Esophagus (tissue), 2 donors: ENCODE measurements at regions not wholly inside any gene's neighbourhood (a gene's known extent, or its start where the extent isn't known, plus 50 kb on each side); places are given as distances from the start of the nearest gene placed in this dataset.

ENCODE experiments used
- H3K27ac ChIP-seq, 2 donors: one replicate each; pipeline ENCODE4 v1.5.1; 2013; ENCODE audit warnings: low read depth in 2 of 2, mild to moderate bottlenecking in 2 of 2, inconsistent platforms in 1 of 2, low read length in 1 of 2, moderate library complexity in 1 of 2
- H3K27me3 ChIP-seq, 2 donors: one replicate each; pipeline ENCODE4 v1.6.1; 2013; ENCODE audit warnings: low read length in 2 of 2, control low read depth in 1 of 2, mild to moderate bottlenecking in 1 of 2; ENCODE audit not compliant: insufficient read depth in 2 of 2, control insufficient read depth in 1 of 2
- H3K36me3 ChIP-seq, 2 donors: one replicate each; pipeline ENCODE4 v1.6.1; 2013; ENCODE audit warnings: low read length in 1 of 2; ENCODE audit not compliant: control insufficient read depth in 2 of 2, insufficient read depth in 2 of 2
- H3K4me1 ChIP-seq, 2 donors: one replicate each; pipeline ENCODE4 v1.6.1; 2013; ENCODE audit warnings: low read length in 1 of 2; ENCODE audit not compliant: control insufficient read depth in 2 of 2, insufficient read depth in 2 of 2
- H3K4me3 ChIP-seq, 2 donors: one replicate each; pipeline ENCODE4 v1.5.1; 2013; ENCODE audit warnings: low read length in 2 of 2, mild to moderate bottlenecking in 2 of 2, low read depth in 1 of 2, moderate library complexity in 1 of 2
- H3K9me3 ChIP-seq, 2 donors: one replicate each; pipeline ENCODE4 v1.6.1; 2013; ENCODE audit warnings: mild to moderate bottlenecking in 2 of 2, low read depth in 1 of 2, low read length in 1 of 2, moderate library complexity in 1 of 2; ENCODE audit not compliant: control insufficient read depth in 2 of 2, insufficient read depth in 1 of 2
- WGBS, 2 donors: extraction: QIAGEN DNeasy Blood & Tissue Kit; methylation state at CpG; one replicate each; pipeline ENCODE4 v1.1.7; 2013; 5-methylcytosine and 5-hydroxymethylcytosine counted together
- donor health status: healthy with polysubstance abuse.
- donor health status: Bipolar disorder and iron deficiency.

DNA sequence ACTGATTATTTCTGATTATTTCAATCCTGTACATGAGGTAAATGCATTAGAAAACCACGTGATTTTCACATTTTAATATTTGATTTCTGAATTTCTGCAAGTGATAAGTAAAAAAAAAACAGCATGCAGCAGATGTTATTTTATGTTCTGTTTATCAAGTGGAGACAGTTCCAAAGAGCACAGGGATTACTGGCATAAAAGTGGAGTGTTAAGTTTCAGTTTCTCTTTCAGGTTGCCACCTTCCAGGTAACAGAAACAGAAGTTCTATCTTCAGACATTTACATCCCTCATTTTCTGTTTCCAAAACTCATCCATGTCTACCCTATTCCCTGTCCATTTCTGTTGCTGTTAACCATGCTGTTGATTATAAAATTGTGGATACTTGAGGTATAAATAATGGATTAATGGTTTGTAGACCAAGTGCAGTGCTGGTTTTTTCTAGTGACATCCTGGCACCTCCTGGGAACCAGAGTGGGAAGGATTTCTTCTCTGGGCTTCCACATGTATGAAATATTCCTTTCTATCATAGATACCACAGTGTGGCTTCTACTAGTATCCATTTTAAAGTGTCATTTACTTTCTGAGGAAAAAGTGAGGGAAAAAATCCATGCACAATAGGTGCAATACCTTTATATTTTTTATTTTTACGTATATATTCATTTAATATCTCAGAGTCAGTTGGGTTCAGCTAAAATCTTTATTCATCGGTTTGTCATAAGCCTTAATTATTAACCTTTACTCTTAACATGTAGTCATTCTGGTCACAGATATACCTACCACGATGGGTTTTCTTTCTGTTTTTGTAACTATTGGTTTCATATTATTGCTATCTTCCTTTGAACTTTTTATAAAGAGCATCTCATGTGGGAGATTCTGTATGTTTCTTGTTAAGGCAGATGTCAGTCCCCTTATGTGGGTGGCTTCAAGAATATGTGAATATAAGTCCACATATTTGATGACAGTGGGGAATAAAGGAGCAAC lies 1010.0 kb downstream of the SQOR start:
- Histone ChIP-seq H3K27me3 (no peaks in the 10 kb centered on the region), H3K9me3 (peaks cover 0 to under 1% of the 10 kb centered on the region in 2 donors), H3K4me1 (peaks cover 0 to 2% of the 10 kb centered on the region in 2 donors), H3K27ac (no peak overlapping the region), H3K36me3 (no peaks in the 10 kb centered on the region), H3K4me3 (no peak overlapping the region)
- 69 to 71% methylated on average over 4 of the region's 4 CpGs for WGBS, 2 donors

DNA sequence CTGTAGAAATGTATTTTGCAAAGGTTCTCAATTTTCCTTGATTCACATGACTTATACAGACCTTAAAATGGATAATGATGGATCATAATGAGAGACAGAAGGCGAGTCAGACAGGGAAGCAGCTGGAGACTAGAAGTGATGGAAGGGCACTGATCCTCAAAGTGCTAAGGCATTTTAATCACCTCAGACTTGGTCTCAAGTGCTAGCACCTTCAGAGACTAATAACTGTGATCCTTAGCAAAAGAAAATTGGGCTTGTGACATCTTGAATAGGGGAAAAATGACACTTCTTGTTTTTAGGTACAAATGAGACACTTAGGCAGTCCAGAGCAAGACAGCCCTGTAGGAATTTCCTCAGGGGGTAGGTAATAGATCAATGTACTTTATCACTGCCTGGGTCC lies 1011.7 kb downstream of the SQOR start:
- Histone ChIP-seq H3K27ac (no peak overlapping the region), H3K9me3 (no peaks in the 10 kb centered on the region), H3K4me1 (peaks cover 0 to 2% of the 10 kb centered on the region in 2 donors), H3K4me3 (no peak overlapping the region), H3K36me3 (no peaks in the 10 kb centered on the region), H3K27me3 (no peaks in the 10 kb centered on the region)
- 84 to 88% methylated on average over 1 of the region's 1 CpG for WGBS, 2 donors

DNA sequence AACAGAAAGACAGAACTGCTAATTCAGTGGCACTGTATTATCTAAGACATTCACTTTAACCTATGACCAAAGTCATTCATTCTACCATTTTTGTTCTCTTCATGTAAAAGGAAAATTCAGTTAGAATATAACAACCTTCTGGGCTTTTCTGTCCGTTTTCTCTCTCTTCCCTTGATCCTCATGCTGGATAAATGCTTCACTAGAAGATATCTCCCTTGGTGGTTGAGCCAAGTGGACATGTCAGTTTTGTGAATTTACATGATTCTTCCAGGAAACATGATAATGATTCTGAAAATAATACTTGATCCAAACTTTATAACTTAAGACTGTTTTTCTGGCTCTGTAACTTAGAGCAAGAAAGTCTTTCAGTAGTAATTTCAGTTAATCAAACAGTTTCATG lies 1012.2 kb downstream of the SQOR start:
- no peaks in the 10 kb centered on the region for H3K36me3 ChIP-seq
- H3K9me3 ChIP-seq: no peaks in the 10 kb centered on the region
- 46 to 67% methylated on average over 1 of the region's 1 CpG for WGBS, 2 donors
- H3K27me3 ChIP-seq: no peaks in the 10 kb centered on the region
- H3K4me3 ChIP-seq: no peak overlapping the region
- H3K27ac ChIP-seq: no peak overlapping the region
- peaks cover 0 to 2% of the 10 kb centered on the region in 2 donors for H3K4me1 ChIP-seq

DNA sequence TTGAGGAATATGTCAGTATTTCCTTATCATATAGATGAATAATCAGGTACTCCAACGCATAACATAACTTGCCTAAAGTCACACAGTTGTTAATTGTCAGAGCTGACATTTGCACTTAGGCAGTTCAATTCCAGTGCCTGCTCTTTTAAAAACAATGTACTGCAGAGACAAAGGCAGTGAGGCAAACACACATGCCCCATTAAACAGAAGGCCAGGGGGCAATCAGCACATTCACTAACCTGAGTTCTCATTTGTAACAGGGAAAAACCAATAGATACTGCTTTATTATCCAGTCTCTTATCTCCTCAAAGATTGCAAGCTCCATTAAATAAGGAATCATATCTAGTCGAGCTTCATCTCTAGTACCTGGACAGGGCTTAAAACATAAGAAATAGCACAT lies 1017.4 kb downstream of the SQOR start:
- Histone ChIP-seq H3K36me3 (no peaks in the 10 kb centered on the region), H3K27me3 (no peaks in the 10 kb centered on the region), H3K4me3 (no peak overlapping the region), H3K27ac (no peak overlapping the region), H3K4me1 (peaks cover 0 to 2% of the 10 kb centered on the region in 2 donors), H3K9me3 (no peaks in the 10 kb centered on the region)
- WGBS, 2 donors: 45 to 59% methylated on average over 2 of the region's 2 CpGs

DNA sequence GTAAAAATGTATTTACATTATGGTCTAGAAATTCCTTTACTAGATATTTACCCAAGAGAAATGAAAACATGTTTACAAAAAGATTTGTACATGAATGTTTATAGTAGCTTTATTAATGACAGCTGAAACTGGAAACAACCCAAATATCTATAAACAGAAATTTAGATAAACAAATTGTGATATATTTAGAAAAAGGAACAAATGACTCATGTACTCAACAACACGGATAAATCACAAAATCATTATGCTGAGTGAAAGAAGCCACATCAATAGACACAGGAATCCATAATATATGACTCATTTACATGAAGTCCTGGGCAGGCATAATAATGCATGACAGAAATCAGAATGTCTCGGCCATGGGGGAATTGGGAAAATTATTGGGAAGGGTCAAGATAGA lies 1020.2 kb downstream of the SQOR start:
- Histone ChIP-seq H3K36me3 (no peaks in the 10 kb centered on the region), H3K4me3 (no peak overlapping the region), H3K4me1 (no peaks in the 10 kb centered on the region), H3K27ac (no peak overlapping the region), H3K27me3 (no peaks in the 10 kb centered on the region), H3K9me3 (no peaks in the 10 kb centered on the region)
- WGBS, 2 donors: 46 to 48% methylated on average over 2 of the region's 2 CpGs

DNA sequence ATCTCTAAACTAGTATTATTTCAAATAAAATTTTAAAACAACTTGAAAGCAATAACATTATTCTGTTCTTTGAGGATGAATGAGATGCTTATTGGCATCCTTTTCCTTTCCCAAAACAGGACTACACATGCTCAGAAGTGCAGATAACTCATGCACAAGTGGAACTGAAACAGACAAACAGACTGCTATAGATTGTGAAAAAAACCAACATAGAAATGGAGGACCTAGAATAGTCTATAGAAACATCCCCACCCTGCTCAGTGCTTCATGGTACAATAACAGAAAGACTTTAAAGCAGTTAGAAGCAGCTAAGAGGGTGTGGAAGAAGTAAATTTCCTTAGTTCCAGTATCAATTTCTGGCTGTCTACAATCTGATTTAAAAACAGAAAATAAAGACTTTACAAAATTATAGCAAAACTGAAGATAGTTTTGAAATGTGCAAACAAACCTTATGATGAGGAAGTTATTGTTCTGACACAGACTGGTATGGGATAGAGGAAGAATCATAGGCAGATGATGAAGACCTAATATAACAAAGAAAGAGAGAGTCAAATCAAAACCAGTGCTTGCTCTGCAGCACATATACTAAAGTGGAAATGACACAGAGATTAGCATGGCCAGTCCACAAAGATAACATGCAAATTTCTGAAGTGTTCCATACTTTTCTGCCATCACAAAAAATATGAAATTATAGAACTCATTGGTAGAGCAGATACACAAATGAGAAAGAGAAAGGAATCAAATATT lies 1025.4 kb downstream of the SQOR start:
- Histone ChIP-seq H3K4me1 (no peaks in the 10 kb centered on the region), H3K27ac (no peak overlapping the region), H3K27me3 (no peaks in the 10 kb centered on the region)

DNA sequence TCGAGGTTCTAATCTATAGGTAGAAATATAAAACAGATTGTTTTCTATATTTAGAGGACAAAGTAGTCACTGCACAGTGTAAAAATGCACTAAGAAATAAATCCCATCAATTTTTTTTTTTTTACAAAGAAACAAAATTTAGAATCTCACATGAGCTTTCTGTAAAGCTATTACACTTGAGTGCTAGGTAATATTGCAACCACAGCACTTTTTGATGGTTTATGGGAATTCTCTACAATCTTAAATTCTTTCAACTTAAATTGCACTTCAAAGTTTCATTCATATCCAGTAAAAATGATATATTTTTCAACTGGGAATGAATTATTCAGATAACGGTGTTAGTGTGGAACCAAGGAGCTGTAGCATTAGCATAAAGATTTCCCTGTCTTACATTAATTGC lies 1035.4 kb downstream of the SQOR start:
- 79 to 80% methylated on average over 2 of the region's 2 CpGs for WGBS, 2 donors
- Histone ChIP-seq H3K9me3 (no peaks in the 10 kb centered on the region), H3K4me3 (no peak overlapping the region), H3K27ac (no peak overlapping the region), H3K36me3 (no peaks in the 10 kb centered on the region), H3K4me1 (no peaks in the 10 kb centered on the region), H3K27me3 (no peaks in the 10 kb centered on the region)

More for the DNA sequence above, 1025.4 kb downstream of the SQOR start:
- Histone ChIP-seq H3K9me3 (no peaks in the 10 kb centered on the region), H3K4me3 (no peak overlapping the region), H3K36me3 (no peaks in the 10 kb centered on the region)

DNA sequence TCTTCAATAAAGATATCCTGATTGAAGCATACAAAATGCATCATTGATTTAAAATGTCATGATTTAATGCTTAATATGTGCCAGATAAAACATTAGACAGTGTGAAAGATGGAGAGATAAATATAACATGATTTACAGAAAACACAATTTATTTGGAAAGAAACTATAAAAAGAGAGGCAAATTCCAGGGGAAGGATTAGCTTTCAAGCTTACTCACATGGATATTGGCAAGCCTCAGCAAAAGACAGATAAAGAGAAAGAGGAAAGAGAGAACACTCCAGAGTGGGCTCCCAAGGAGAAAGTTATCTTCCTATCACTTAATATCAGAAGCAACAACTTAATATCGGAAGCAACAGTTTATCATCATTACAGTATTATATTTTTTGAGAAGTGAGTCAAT lies 1036.5 kb downstream of the SQOR start:
- H3K36me3 ChIP-seq: no peaks in the 10 kb centered on the region
- H3K4me1 ChIP-seq: no peaks in the 10 kb centered on the region
- 74 to 76% methylated on average over 1 of the region's 1 CpG for WGBS, 2 donors

DNA sequence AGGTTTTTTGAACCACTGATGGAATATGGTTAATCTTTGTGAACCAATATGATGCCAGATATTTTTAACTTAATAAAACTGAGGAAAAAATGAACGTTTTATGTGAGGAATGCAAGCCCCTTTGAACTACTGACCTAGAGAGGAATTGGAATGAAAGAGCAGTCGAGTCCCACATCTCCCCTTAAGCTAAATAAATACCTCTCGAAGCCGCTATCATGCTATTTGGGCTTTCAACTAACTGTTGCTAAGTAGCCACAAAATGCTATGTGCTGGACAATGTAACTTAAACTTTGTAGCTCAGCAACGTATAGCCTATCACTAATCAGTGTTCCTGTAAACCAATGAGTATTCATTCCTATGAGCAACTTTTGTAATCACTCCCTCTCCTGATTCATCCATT lies 1037.2 kb downstream of the SQOR start:
- Histone ChIP-seq H3K4me3 (no peak overlapping the region), H3K27me3 (no peaks in the 10 kb centered on the region), H3K9me3 (no peaks in the 10 kb centered on the region), H3K27ac (no peak overlapping the region), H3K36me3 (no peaks in the 10 kb centered on the region), H3K4me1 (no peaks in the 10 kb centered on the region)
- 44 to 53% methylated on average over 5 of the region's 5 CpGs for whole genome bisulfite sequencing, 2 donors

More for the DNA sequence above, 1036.5 kb downstream of the SQOR start:
- no peaks in the 10 kb centered on the region for H3K27me3 ChIP-seq
- H3K9me3 ChIP-seq: no peaks in the 10 kb centered on the region
- no peak overlapping the region for H3K27ac ChIP-seq
- no peak overlapping the region for H3K4me3 ChIP-seq
